Tibial nerve (tissue), 4 donors: ENCODE measurements at regions not wholly inside any gene's neighbourhood (a gene's known extent, or its start where the extent isn't known, plus 50 kb on each side); places are given as distances from the start of the nearest gene placed in this dataset.

Experiments used
- DNase-seq, 2 donors: peaks; one replicate each; pipeline ENCODE4 v3.0.0-alpha.2; 2019; ENCODE audit warnings: low spot score in 2 of 2
- H3K27ac ChIP-seq, 4 donors: fragments of 200-600 bp; sonication (generic) in 3 of 4; one replicate each; pipeline ENCODE4 v1.5.1; 2017 to 2019; ENCODE audit warnings: mild to moderate bottlenecking in 1 of 4
- H3K27me3 ChIP-seq, 2 donors: fragments of 200-600 bp; sonication (generic) in 1 of 2; one replicate each; pipeline versions ENCODE4 v1.5.1 to v1.6.0; 2017 to 2019
- H3K36me3 ChIP-seq, 3 donors: fragments of 200-600 bp; sonication (generic); one replicate each; pipeline ENCODE4 v1.5.1; 2018 to 2019
- H3K4me1 ChIP-seq, 4 donors: fragments of 200-600 bp; sonication (generic) in 3 of 4; one replicate each; pipeline ENCODE4 v1.5.1; 2017 to 2019
- H3K4me3 ChIP-seq, 4 donors: fragments of 200-600 bp; sonication (generic) in 3 of 4; one replicate each; pipeline ENCODE4 v1.5.1; 2017 to 2019; ENCODE audit warnings: mild to moderate bottlenecking in 1 of 4, moderate library complexity in 1 of 4
- H3K9me3 ChIP-seq, 4 donors: fragments of 200-600 bp; sonication (generic) in 3 of 4; one replicate each; pipeline ENCODE4 v1.5.1; 2017 to 2019
- CTCF ChIP-seq, 5 experiments: fragments of 200-600 bp in 3 of 5; fragments of 450-650 bp in 2 of 5; sonication (generic) in 3 of 5; IDR thresholded peaks; one replicate each; pipeline ENCODE4 v1.5.1; 2016 to 2019; ENCODE audit warnings: antibody characterized with exemption in 5 of 5, mild to moderate bottlenecking in 3 of 5, moderate library complexity in 2 of 5
- EP300 ChIP-seq, 2 donors: sonication (generic); formaldehyde crosslinking; IDR thresholded peaks; one replicate each; pipeline ENCODE4 v1.6.1; 2017; ENCODE audit warnings: antibody characterized with exemption in 2 of 2, mild to moderate bottlenecking in 1 of 2
- POLR2A ChIP-seq, 2 donors: fragments of 450-650 bp; IDR thresholded peaks; one replicate each; pipeline ENCODE4 v1.6.1; 2017; ENCODE audit warnings: antibody characterized with exemption in 2 of 2, mild to moderate bottlenecking in 2 of 2, moderate library complexity in 2 of 2
- WGBS, 2 donors: methylation state at CpG; one replicate each; pipeline ENCODE4 v1.1.5; 2018; 5-methylcytosine and 5-hydroxymethylcytosine counted together

GRCh38 chrX:16517039-16517605 lies 132.8 kb upstream of the S100G start:
- no peaks in the 10 kb centered on the region for H3K36me3 ChIP-seq
- no peak overlapping the region for H3K4me3 ChIP-seq
- H3K27ac ChIP-seq: no peak overlapping the region
- DNase-seq: no peak
- 75 to 80% methylated on average over 2 of the region's 2 CpGs for WGBS, 2 donors
- TF ChIP-seq CTCF (IDR thresholded peaks at IDR 0.05) (no peak), EP300 (IDR thresholded peaks at IDR 0.05) (no peak), POLR2A (IDR thresholded peaks at IDR 0.05) (no peak)
- H3K4me1 ChIP-seq: no peaks in the 10 kb centered on the region
- H3K9me3 ChIP-seq: no peaks in the 10 kb centered on the region
- H3K27me3 ChIP-seq: peaks cover 0 to 2% of the 10 kb centered on the region in 2 donors

- DNase-seq: no peak
- Histone ChIP-seq H3K36me3 (no peaks in the 10 kb centered on the region), H3K27ac (no peak overlapping the region), H3K4me3 (no peak overlapping the region), H3K9me3 (no peaks in the 10 kb centered on the region), H3K4me1 (no peaks in the 10 kb centered on the region), H3K27me3 (no peaks in the 10 kb centered on the region)
- no peak for TF ChIP-seq EP300 (IDR thresholded peaks at IDR 0.05)
- TF ChIP-seq POLR2A (IDR thresholded peaks at IDR 0.05): no peak
- TF ChIP-seq CTCF (IDR thresholded peaks at IDR 0.05): no peak
- WGBS, 2 donors: 93 to 100% methylated on average over 2 to 3 of the region's 3 CpGs
Observed at GRCh38 chrX:16518131-16518530, 131.8 kb upstream of the S100G start.

GRCh38 chrX:16524316-16524715 lies 125.6 kb upstream of the S100G start:
- Histone ChIP-seq H3K36me3 (no peaks in the 10 kb centered on the region), H3K27ac (no peak overlapping the region), H3K9me3 (peaks cover 0 to 3% (median 0%) of the 10 kb centered on the region in 4 donors), H3K27me3 (no peaks in the 10 kb centered on the region), H3K4me1 (no peaks in the 10 kb centered on the region), H3K4me3 (no peak overlapping the region)
- DNase-seq: no peak
- 0 to 24% methylated on average over 1 of the region's 1 CpG for WGBS, 2 donors
- TF ChIP-seq CTCF (IDR thresholded peaks at IDR 0.05) (no peak), EP300 (IDR thresholded peaks at IDR 0.05) (no peak), POLR2A (IDR thresholded peaks at IDR 0.05) (no peak)

- Histone ChIP-seq H3K4me3 (no peak overlapping the region), H3K36me3 (no peaks in the 10 kb centered on the region), H3K27me3 (no peaks in the 10 kb centered on the region), H3K9me3 (peaks cover 0 to 3% (median 0%) of the 10 kb centered on the region in 4 donors), H3K4me1 (no peaks in the 10 kb centered on the region), H3K27ac (no peak overlapping the region)
- TF ChIP-seq POLR2A (IDR thresholded peaks at IDR 0.05): no peak
- no peak for TF ChIP-seq EP300 (IDR thresholded peaks at IDR 0.05)
- TF ChIP-seq CTCF (IDR thresholded peaks at IDR 0.05): no peak
- DNase-seq: no peak
- WGBS, 2 donors: 49 to 100% methylated on average over 2 of the region's 2 CpGs
Observed at GRCh38 chrX:16526003-16526402, 124.0 kb upstream of the S100G start.

- no peaks in the 10 kb centered on the region for H3K4me1 ChIP-seq
- no peak overlapping the region for H3K27ac ChIP-seq
- WGBS, 2 donors: 59 to 63% methylated on average over 3 of the region's 3 CpGs
- TF ChIP-seq CTCF (IDR thresholded peaks at IDR 0.05) (no peak), EP300 (IDR thresholded peaks at IDR 0.05) (no peak)
- H3K36me3 ChIP-seq: no peaks in the 10 kb centered on the region
- peaks cover 0 to 3% (median 0%) of the 10 kb centered on the region in 4 donors for H3K9me3 ChIP-seq
- H3K4me3 ChIP-seq: no peak overlapping the region
- DNase-seq: no peak
- no peaks in the 10 kb centered on the region for H3K27me3 ChIP-seq
Observed at GRCh38 chrX:16528620-16529019, 121.3 kb upstream of the S100G start.
